NCI-H1694 (cell line): ENCODE measurements at regions not wholly inside any gene's neighbourhood (a gene's known extent, or its start where the extent isn't known, plus 50 kb on each side); places are given as distances from the start of the nearest gene placed in this dataset.
A peak's percentile ranks its signal among the peaks of the same experiment; 100 is the strongest.
"Not testable (repeated sequence)": the region's sequence is repeated elsewhere in the genome, so short reads cannot be mapped to it uniquely, and the experiment has no call there.

ENCODE experiments used
- DNase-seq: peaks from one replicate; lab custom pipeline; 2025; lab: John Stamatoyannopoulos, UW

GRCh38 chr22:23460517-23461031 is 119.5 kb downstream of the IGLL1 start:
- not testable (repeated sequence) for DNase-seq

DNA sequence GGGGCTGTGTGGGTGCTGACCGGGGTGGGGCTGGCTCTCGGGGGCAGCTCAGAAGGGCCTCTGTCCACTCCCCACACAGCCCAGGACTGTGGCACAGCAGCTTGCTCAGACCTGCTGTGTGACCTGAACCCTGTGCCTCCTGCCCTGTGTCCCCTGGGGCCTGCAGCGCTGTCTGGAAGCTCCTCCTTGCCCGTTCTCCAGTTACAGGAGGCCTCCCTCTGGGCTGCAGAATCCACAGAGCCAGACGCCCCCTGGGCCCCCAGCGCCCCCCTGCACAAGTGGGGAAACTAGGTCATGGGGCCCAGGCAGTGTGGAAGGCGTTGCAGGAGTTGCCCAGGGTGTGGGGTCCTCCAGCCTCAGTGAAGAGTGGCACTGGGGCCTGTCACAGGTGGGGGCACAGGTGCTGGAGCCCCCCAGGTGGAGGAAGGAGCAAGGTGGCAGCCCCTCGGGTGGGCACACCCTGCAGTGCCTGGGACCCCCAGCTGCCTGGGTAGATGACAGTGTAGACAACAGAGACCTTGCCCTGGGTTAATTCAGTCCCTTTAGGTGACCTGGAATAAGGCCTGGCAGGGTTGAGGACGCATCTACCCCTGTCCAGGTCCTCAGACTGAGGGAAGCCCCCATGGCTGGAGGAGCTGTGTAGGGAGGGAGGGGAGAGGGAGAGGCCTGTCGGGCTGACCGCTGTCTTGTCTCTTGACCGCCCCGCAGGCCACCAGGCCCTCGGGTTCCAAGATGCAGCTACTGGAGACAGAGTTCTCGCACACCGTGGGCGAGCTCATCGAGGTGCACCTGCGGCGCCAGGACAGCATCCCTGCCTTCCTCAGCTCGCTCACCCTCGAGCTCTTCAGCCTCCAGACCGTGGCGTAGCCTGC is 120.2 kb downstream of the IGLL1 start:
- DNase-seq, result not testable (repeated sequence)

DNA sequence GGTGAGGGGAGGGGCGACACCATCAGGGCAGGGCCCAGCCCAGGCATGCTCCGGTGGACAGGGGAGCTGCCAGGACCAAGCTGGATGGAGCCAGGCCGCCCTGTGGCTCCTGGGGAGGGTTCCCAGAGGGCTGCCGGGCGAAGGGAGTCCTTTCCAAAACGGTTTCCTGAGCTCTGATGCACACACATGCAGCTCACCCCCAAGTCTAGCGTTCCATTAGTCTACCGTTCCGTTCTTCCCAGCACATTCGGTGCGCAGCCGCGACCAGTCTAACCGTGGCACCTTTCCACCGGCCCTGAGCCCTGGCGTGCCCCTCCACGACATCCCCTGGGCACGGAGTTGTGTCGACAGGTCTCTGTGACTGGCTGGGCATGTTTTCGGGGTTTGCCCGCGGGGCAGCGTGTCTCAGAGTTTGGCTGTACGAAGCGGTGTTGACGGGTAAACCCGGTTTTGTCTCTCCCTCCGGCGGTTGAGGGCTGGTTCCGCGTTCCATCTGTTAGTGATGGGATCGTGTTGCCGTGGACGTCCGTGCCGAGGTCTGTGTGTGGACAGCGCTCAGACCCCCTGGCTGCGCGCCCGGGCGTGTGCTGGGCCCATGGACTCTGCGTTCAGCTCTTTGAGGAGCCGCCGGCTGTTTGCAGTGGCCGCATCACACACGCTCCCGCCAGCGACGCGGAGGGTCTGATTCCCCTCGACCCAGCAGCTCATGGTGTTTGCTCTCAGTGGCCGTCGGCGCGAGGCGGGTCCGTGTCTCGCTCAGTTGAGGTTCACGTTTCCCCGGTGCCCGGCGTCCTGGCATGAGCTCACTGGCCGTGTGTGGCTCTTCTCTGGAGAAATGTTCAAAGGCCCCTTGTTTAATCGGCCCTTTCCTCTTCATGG is 121.2 kb downstream of the IGLL1 start:
- no peak for DNase-seq

- DNase-seq, result no peak
These were observed 122.6 kb downstream of the IGLL1 start for GRCh38 chr22:23457380-23457985.

DNA sequence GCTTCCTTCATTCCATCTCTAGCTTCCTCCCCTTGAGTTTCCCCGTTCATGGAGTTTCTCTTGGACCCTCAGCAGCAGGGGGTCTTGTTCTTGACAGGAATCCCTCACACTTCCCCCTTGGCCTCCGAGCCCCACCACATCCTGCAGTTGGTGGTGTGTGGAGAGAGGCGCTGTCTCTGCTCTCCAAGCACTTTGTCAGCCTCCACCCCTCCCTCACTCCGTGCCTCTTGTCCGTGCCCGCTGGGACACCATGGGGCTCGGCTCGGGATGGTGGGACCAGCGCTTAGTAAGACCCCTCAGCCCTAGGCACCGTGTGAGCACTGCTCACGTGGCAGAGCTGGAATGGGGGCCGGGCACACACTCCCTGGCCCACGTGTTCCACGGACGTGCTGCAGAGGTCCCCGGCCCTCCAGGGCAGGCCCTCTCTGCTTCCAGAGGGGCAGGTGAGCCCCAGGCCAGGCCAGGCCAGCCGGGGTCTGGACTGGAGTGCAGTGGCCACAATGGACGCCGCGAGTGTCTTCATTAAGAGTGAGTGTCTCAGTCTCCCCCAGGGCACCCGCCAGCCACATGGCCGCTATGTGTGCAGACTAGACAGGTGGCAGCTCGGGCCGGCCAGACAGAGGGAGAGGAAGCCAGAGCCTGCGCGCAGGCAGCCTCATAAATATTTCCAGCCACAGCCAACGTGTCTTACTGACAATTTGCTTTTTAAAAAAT is 123.3 kb downstream of the IGLL1 start:
- peak; percentile 2 for DNase-seq

DNA sequence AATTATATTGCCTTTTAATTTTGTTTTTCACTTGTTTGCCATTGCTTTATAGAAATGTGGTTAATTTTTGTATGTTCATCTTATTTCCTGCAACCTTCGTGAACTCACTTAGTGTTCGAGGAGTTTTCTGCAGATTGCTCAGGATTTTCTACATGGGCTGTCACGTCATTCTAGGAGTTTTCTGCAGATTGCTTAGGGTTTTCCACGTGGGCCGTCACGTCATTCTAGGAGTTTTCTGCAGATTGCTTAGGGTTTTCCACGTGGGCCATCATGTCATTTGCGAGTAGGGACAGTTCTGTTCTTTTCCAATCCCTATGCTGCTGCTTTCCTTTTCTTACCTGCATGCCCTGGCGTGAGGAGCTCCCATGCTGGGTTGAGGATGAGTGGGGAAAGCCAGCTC is 125.7 kb downstream of the IGLL1 start:
- not testable (repeated sequence) for DNase-seq

DNA sequence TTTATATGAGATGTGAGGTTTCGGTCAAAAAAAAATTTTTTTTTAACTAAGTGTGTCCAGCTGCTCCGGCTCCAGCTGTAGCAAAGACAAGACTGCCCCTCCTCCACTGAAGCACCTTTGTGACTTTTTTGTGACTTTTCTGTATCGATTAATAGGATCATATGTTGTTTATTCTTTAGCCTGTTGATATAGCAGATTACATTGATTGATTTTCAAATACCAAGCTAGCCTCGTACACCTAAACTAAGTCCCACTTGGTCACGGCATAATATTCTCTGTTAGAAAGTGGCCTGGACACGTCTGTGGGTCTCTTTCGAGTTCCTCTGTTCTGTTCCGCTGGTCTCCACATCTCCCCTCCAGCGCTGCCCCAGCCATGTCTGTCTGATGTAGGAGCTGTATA is 126.8 kb downstream of the IGLL1 start:
- DNase-seq, result no peak

DNA sequence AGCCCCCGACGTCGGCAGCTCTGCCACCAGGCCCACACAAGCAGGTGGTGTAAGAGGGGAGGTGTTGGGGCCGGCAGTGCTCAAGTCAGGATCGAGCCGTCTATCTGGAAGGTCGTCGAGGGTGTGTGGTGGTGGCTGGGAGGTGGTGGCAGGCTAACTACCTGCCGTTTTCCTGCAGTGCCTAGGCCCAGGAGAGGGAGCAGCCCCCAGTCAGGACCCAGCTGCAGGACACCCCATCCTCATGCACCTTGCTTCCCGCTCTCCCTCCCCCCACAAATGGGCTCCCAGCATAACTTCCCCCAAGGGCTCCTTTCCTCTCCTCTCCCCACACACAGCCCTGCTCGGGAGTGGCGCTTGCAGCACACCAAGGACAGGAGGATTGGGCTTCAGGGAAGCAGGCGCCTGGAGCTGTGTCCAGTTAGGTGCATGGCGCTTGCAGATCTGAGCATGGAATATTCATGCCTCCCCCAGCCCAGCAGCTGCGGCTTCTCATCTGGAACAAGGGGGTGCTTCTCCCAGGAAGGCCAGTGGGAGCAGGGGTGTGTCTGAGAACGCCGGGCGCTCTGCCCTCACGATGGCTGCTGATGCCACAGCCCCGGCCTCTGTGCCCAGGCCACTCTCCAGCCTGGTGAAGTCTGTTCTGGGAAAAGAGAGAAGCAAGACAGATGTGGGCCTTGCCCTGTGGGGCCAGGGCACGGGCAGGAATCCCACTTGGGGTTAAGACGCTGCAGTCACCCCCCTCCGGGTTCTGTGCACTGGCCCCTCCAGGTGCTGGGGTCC is 127.7 kb downstream of the IGLL1 start:
- no peak for DNase-seq

DNA sequence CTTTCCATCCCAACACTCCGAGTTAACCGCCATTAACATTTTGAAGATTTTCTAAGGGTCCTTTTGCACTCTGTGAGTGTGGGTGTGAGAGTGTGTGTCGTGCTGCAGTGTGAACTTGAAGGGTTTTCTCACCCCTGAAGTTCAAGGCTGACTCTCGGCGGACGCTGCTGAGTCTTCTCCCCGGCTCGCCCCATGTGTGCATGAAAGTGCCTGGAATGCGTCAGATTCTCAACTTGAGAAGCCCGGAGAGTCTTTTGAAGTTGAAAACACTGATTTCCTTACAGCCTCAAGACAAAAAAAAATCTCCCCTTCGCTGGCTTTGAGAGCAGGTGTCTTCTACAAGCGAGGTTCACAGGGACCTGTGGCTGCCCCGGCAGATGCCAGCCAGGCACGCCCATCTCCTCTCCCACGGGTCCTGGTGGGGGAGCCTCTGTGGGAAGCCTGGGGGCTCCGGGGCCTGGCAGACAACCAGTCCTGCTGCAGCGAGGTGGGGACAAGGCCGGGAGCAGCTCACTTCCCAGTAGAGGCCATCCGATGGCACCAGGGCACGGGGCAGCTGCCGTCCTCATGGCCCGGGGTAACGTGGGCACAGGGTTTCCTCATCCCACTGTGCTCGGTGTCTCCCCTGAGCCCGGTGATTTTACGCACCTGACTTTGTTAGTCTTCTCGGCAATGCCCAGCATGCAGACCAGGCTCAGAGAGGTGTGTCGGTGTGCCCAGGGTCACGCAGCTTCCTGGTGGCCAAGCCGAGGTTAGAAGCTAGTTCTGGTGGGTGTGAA is 128.4 kb downstream of the IGLL1 start:
- DNase-seq, result not testable (repeated sequence)

- not testable (repeated sequence) for DNase-seq
These were observed 129.3 kb downstream of the IGLL1 start for GRCh38 chr22:23450821-23451220.

GRCh38 chr22:23450434-23450795 is 129.7 kb downstream of the IGLL1 start:
- DNase-seq, result no peak

- DNase-seq, result not testable (repeated sequence)
These were observed 130.2 kb downstream of the IGLL1 start for GRCh38 chr22:23449748-23450433.

DNA sequence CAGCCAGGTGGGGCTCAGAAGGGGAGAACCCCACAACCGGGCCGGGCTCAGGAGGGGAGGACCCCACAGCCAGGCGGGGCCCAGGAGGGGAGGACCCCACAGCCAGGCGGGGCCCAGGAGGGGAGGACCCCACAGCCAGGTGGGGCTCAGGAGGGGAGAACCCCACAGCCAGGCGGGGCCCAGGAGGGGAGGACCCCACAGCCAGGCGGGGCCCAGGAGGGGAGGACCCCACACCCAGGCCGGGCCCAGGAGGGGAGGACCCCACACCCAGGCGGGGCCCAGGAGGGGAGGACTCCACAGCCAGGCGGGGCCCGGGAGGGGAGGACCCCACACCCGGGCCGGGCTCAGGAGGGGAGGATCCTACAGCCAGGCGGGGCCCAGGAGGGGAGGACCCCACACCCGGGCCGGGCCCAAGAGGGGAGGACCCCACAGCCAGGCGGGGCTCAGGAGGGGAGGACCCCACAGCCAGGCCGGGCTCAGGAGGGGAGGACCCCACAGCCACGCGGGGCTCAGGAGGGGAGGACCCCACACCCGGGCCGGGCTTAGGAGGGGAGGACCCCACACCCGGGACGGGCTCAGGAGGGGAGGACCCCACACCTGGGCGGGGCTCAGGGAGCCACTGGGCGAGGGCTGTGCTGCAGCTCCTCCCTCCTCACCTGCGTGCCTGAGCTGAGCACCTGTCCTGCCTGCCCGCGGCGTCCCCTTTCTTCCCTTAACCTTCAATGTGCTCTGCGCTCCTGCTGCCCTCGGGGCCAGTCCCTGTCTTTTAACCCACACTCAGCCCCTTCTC is 131.4 kb downstream of the IGLL1 start:
- DNase-seq, result not testable (repeated sequence)

DNA sequence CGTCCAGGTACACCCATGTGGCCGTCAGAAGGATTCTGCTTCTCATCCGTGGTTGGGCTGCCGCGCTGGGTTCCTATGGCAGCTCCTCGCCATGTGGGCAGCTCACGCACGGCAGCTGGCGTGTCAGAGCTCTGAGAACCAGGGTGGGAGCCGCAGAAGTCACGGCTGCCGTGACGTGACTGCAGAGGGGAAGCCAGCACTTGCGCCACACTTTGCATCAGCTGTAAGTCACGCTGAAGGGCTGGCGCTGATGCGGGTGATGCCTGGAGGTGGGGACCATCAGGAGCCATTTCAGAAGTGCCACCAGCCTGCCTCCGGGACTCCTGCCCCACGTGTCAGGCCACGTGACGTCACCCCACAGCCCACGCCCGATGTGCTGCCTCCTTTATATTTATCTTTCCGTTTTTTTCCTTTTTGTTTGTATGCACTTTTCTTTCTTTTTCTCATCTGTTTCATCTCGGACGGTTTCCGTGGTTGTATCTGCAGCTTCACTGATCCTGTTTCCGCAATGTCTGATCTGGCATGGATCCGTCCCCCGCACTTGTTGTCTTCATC is 133.2 kb downstream of the IGLL1 start:
- no peak for DNase-seq

- DNase-seq, result not testable (repeated sequence)
These were observed 133.9 kb downstream of the IGLL1 start for GRCh38 chr22:23446194-23446593.

DNA sequence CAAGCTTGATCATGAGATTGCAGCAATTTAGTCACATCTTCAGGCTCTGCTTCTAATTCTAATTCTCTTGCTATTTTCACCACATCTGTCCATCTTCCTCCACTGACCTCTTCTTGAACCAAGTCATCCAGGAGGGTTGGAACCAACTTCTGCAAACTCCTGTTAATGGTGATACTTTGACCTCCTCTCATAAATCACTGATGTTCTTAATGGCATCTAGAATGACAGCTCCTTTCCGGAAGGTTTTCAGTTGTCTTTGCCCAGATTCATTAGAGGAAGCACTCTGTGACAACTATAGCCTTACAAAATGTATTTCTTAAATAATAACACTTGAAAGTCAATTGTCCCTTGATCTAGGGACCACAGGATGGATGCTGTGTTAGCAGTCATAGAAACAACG is 136.2 kb downstream of the IGLL1 start:
- not testable (repeated sequence) for DNase-seq

DNA sequence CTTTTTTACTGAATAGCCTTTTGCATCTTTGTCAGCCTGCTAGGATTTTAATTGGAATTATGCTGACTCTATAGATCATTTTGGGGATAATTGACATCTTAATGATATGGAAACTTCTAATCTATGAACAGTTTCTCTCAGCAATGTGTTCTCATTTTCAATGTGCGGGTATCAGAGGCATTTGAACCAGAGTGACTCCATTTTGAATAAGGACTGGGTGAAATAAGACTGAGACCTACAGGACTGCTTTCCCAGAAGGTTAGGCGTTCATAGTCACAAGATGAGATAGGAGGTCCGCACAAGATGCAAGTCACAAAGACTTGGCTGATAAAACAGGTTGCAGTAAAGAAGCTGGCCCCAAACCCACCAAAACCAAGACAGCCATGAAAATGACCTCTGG is 140.5 kb downstream of the IGLL1 start:
- DNase-seq, result not testable (repeated sequence)

GRCh38 chr22:23438216-23438615 is 141.9 kb downstream of the IGLL1 start:
- no peak for DNase-seq
